Choroid plexus epithelial cell (primary cell): ENCODE measurements at regions not wholly inside any gene's neighbourhood (a gene's known extent, or its start where the extent isn't known, plus 50 kb on each side); places are given as distances from the start of the nearest gene placed in this dataset.
"Not testable (repeated sequence)": the region's sequence is repeated elsewhere in the genome, so short reads cannot be mapped to it uniquely, and the experiment has no call there.

Experiments
- DNase-seq: peaks from one replicate; pipeline ENCODE4 v3.0.0-alpha.2; 2010; ENCODE audit warnings: low read depth
- H3K4me3 ChIP-seq: 2 replicates; pipeline ENCODE4 v1.5.1; 2011; ENCODE audit warnings: low read depth, mild to moderate bottlenecking, control low read depth, low read length, moderate library complexity

- DNase-seq, H3K4me3 ChIP-seq: not testable (repeated sequence)
These were observed 59.1 kb upstream of the NOTCH2NLA start for GRCh38 chr1:146287881-146288280.

DNA sequence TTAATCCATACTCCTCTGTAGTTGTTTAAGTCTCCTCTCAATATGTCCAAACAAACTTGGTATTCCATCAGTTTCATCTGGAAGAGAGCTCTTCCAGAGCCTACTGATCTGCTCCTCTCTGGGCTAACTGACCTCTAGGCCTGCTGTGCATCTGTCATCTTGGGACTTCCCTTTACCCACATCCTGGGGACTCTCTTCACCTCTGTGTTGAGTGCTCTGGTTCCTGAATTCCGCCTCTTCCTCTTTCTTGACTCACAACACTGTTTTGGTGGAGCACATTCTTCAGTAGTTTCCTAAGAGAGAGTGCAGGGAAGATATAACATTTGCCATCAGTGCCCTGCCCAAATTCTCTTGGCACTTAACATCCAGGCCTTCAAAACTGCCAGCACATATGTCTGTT lies 55.9 kb upstream of the NOTCH2NLA start:
- DNase-seq, H3K4me3 ChIP-seq: not testable (repeated sequence)

DNA sequence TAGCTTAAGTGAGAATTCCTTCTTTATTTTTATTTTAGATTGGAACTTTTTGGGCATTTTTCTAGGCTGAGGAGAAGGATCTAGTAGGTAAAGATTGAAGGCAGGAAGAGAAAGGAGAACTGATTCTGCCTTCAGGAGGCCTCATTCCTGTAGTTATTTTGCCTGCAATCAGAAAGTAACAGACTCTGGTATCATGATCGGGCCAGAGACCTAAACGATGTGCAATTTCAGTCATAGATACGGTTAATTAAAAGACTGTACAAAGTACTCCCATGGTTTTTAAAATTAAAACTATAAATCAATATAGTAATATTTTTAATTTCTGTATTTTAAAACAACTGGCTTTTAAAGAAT lies 54.7 kb upstream of the NOTCH2NLA start:
- not testable (repeated sequence) for H3K4me3 ChIP-seq, DNase-seq

DNA sequence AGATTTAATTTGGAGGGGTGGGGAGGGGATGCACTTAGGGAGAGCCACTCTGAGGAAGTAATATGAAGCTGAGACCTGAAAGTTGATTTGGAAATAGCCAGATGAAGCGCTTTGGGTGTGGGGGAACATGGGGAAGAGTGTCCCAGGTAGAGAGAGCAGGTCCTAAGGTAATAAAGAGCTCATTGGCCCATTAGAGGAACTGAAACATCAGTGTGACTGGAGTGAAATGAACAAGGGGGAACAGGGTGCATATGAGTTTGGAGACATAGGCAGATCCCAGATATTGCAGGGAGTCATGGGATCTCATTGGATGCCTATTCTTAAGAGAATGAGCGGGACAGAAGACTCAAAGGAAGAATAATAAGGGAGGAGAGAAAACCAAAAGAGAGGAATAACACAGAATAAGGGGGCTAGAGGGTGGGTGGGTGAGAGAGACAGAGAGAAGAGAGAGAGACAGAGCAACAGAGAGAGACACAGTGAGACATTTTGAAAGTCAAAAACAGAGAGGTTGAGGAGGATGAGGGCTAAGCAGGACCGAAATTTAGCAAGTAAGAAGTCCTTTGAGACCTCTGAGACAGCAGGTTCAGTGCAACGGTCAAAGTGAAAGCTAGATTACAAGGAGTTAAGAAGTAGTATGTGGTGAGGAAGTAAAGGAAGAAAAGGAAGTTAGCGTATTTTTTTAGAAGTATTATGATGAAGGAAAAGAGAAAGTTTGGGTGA lies 54.1 kb upstream of the NOTCH2NLA start:
- H3K4me3 ChIP-seq, DNase-seq: not testable (repeated sequence)

- H3K4me3 ChIP-seq, DNase-seq: not testable (repeated sequence)
These were observed 52.7 kb upstream of the NOTCH2NLA start for GRCh38 chr1:146281522-146281921.

- not testable (repeated sequence) for DNase-seq, H3K4me3 ChIP-seq
These were observed 49.9 kb upstream of the NOTCH2NLA start for GRCh38 chr1:146278758-146279157.
